ENCODE measurements at regions not wholly inside any gene's neighbourhood (a gene's known extent, or its start where the extent isn't known, plus 50 kb on each side); places are given as distances from the start of the nearest gene placed in this dataset.

DNA sequence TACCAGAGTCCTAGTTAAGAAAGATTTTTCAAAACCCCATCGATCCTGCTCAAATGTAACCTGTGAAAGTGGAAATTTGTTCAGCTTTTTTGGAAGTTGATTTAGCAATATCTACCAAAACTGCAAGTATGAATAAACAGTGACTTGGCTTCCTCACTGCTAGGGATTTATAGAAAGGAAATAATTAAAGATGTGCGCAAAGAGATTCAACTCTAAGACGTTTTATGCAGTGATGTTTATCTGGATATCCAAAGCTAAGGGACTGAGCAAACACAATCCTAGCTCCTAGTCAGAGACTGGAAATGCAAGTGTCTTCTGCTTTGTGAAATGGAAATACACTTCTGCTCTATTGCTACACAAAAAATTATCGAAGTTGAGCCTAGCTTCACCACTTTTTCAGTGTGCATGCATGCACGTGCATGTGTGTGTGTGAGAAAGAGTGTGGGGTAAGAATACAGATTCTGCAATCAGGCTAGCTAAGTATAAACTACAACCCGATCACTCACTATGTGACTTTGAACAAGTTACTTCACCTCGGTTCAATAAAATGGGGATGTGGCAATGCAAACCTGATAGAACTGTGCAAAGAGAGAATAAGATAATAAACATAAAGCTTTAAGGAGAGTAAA lies 52.1 kb upstream of the FOXF1 start:
- no peak for ATAC-seq
- H3K4me3 ChIP-seq, result no peak overlapping the region
- no peaks in the 10 kb centered on the region for H3K27me3 ChIP-seq
- no peaks in the 10 kb centered on the region for H3K9me3 ChIP-seq
- H3K27ac ChIP-seq, result no peak overlapping the region
- no peaks in the 10 kb centered on the region for H3K36me3 ChIP-seq
- intact Hi-C loops (cut with DNase I), result no loop called here
- WGBS, 2 donors, result 26 to 38% methylated on average over 7 of the region's 7 CpGs
- H3K4me1 ChIP-seq, result no peaks in the 10 kb centered on the region
- TF ChIP-seq, protein P1, sequence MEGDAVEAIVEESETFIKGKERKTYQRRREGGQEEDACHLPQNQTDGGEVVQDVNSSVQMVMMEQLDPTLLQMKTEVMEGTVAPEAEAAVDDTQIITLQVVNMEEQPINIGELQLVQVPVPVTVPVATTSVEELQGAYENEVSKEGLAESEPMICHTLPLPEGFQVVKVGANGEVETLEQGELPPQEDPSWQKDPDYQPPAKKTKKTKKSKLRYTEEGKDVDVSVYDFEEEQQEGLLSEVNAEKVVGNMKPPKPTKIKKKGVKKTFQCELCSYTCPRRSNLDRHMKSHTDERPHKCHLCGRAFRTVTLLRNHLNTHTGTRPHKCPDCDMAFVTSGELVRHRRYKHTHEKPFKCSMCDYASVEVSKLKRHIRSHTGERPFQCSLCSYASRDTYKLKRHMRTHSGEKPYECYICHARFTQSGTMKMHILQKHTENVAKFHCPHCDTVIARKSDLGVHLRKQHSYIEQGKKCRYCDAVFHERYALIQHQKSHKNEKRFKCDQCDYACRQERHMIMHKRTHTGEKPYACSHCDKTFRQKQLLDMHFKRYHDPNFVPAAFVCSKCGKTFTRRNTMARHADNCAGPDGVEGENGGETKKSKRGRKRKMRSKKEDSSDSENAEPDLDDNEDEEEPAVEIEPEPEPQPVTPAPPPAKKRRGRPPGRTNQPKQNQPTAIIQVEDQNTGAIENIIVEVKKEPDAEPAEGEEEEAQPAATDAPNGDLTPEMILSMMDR (IDR thresholded peaks at IDR 0.05), result no peak
- DNase-seq, result no peak
- FAIRE-seq, result no peak

DNA sequence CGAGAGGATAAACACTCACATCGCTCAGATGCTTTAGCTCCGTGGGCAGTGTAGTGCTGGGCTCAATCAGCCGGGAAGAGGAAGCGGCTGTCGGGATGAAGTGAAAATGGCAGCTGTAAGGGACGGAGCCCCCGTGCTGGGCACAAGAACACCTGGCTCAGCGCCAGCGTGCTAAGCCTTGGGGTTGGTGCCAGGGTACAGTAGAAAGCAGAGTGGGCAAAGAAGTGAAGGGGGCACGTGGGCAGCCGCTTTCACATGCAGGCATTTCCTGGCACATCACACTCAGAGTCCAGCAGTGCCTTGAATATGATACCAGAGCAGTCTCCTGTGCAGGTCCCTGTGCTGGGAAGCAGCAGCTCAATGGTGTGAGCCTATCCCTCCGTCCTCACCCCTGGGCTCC lies 51.1 kb upstream of the FOXF1 start:
- Histone ChIP-seq H3K27ac (no peak overlapping the region), H3K36me3 (no peaks in the 10 kb centered on the region), H3K4me3 (no peak overlapping the region), H3K27me3 (no peaks in the 10 kb centered on the region), H3K9me3 (no peaks in the 10 kb centered on the region), H3K4me1 (no peaks in the 10 kb centered on the region)
- FAIRE-seq, result no peak
- no peak for DNase-seq
- intact Hi-C loops (cut with DNase I), result no loop called here
- TF ChIP-seq, protein P1 (IDR thresholded peaks at IDR 0.05), result no peak
- 55 to 66% methylated on average over 13 of the region's 13 CpGs for WGBS, 2 donors
- no peak for ATAC-seq

Measured in pancreas (tissue), 10 donors.